Putamen (tissue), 1 donor: ENCODE measurements at regions not wholly inside any gene's neighbourhood (a gene's known extent, or its start where the extent isn't known, plus 50 kb on each side); places are given as distances from the start of the nearest gene placed in this dataset.
A peak's percentile ranks its signal among the peaks of the same experiment; 100 is the strongest.

ENCODE experiments used
- DNase-seq: peaks from one replicate; pipeline ENCODE4 v3.0.0-alpha.2; 2016; ENCODE audit warnings: low spot score

DNA sequence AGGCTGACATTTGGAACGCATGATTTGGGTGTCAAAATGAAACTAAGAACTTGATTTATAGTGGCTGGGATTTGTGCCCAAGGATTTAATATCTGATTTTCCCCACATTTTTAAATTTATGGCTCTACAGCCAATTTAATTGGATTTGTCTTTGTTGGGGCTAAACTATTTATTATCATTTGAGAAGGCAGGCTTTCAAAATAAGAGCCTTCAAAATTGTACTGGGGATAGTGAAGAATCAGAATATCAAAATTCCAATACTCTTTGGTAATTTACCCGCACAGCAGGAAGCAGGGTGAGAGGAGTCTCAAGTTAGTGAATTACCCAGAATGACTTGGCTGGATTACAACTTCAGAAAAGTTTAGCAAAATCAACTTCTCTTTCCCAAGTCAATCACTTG is 278.1 kb downstream of the LRATD1 start:
- DNase-seq, result no peak

DNA sequence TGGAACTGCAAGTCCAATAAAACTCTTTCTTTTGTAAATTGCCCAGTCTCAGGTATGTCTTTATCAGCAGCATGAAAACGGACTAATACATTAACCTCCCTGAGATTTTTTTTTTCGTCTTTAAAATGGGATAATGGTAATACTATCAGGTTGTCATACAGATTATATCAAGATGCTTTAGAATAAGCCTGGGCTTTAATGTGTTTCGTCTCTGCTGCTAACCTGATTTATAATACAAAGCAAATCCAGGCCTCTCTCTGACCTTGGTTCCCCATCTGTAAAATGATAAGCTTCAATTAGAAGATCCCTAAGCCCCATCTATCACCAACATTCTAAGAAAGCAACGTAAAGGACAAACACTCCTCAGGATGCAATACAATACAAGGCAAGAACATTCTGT is 283.5 kb downstream of the LRATD1 start:
- DNase-seq, result no peak

DNA sequence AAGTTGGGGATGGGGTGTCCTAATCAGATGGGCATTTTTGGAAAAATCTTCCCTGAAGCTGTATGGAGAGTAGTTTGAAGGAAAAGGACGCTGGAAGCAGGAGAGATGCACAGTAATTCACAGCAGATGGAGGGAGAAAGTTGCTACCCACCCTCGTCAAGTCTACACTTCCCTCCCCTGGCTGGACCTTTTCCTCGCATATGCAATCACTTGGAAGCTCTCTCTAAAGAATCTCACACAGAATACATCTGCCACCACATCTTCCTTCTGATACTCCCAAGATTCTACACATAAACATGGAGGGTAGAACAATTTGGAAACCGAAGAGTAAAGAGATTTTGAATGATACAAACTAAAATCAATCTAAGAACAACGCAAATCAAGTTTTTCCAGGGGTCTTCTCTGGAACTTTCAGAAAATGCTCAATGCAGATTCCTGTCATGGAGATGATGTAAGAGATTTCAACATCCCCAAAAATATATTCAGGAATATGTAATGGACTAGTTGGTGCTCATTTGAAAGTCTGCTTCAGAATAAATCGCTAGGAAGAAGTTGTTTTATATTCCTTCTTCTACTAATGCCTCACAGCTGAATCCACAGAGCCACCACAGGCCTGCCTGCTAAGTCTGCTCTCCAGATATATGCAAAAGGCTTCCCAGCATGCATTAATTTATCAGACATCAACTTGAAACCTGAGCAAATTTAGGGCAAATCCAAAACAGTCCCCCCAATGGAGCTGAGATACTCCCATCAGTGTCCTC is 291.5 kb downstream of the LRATD1 start:
- DNase-seq, result peak; percentile 9

DNA sequence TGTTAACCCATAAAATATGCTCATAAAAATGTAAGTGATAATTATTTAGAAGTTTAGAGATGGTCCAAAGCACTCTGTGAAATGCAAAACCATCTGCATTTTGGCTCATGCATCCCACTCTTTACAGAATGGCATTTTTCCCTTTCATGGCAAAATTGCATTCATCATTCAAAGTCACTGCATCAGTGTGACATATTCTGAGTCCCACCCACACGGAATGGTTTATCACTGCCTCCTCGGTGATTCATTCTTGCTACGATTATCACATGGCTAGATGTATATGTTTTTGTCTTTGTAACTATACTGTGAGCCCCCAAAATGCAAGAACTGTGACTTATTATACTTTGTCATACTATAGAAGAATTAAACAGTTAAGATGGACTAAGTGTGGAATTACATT is 293.0 kb downstream of the LRATD1 start:
- DNase-seq, result peak; percentile 45

GRCh38 chr2:14927021-14927564 is 294.6 kb downstream of the LRATD1 start:
- DNase-seq, result no peak

DNA sequence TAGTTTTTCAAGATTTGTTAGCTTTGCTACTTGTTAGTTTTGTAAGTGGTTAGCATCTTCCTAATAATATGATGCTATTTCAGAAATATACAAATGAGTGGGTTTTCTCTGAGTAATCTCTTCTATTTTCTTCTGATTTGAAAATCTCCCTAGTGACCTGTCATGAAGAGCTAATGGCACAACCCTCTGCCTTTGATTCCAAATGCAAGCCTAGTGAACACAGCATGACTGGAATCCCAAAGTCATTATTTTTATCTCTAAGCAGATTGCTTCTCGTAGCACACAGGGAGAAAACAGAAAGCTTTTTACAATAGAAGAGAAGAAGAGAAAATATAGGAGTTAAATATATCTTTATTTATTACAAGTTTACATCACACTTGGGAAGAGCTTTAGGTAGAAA is 295.5 kb downstream of the LRATD1 start:
- no peak for DNase-seq

DNA sequence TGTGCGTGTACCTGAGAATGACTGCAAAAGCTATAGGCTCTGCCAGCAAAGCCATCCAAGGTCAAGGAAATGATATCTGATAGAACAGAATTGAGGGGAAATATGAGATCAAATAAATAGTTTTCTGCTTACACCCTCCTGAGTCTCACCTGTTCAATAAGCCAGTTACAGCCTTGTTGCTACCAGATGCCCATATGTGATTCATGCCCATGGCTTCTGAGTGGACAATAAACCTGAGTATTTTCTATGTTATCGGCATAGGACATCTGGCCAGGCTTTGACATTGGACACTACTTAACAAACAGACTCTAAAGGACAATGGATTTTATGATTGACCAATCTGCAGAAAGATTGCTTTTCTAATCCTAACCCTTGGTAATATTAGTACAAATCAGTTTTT is 297.9 kb downstream of the LRATD1 start:
- DNase-seq, result no peak

- no peak for DNase-seq
Observed at GRCh38 chr2:14932285-14932684, 299.8 kb downstream of the LRATD1 start.

GRCh38 chr2:14933753-14934152 is 301.2 kb downstream of the LRATD1 start:
- DNase-seq, result no peak

GRCh38 chr2:14936426-14936825 is 303.9 kb downstream of the LRATD1 start:
- DNase-seq, result no peak

- DNase-seq, result no peak
Observed at GRCh38 chr2:14937336-14937735, 304.8 kb downstream of the LRATD1 start.

DNA sequence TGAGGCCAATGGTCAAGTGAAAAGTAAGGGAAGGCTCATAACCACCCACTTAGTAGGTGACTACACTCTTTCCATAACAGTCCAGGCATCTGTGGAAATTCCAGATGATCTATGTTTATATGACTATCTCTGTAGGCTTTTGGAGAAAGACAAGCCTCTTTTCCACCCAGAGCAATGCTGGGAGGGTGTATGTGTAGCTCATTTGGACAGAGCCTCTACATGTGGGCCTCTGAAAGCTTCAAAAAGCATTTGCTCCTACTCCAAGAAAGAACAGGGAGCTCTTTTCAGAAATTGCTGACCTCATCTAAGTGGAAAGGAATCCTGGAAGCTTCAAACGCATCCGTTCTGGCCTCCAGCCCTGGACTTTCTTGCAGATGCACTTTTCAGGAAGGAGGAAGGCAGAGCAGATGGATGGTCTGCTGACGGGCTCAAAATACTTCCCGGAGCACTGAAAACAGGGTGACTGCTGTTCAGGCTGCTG is 308.7 kb downstream of the LRATD1 start:
- DNase-seq, result peak; percentile 26

- DNase-seq, result no peak
Observed at GRCh38 chr2:14942987-14943386, 310.5 kb downstream of the LRATD1 start.

- no peak for DNase-seq
Observed at GRCh38 chr2:14944562-14945346, 312.2 kb downstream of the LRATD1 start.

DNA sequence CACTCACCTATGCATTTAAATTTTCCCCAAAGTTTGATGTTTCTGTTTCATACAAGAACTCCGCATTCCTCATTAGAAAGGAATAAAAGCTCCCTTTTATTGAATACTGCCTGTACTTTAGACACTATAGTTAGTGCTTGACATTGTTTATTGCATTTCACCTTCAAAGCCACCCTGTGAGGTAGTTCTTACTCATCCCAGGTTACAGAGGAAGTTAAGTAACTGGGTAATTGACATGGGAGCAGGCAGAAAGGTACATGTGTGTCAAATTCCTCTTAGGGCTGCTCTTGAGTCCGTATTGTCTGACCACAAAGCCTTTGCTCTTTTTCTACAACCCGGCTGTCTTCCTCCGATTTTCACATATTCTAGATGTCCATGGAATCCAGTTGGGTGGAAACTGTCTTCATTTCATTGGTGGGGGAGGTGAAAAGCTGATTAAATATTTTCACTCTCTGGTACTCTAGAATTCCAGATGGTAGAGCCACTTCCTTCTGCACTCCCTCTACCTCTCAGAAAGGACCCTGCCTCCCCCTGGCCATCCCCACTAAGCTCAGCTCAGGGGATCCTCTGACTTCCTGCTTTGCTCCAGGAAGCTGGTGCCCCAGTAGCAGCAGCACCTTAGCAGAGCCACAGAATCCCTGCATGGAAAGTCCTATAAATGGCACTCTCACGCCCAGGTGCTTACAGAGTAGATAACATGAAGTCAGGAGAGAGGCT is 319.2 kb downstream of the LRATD1 start:
- DNase-seq, result no peak

- DNase-seq, result no peak
Observed at GRCh38 chr2:14952400-14952963, 320.0 kb downstream of the LRATD1 start.

GRCh38 chr2:14960686-14961324 is 328.3 kb downstream of the LRATD1 start:
- DNase-seq, result no peak

DNA sequence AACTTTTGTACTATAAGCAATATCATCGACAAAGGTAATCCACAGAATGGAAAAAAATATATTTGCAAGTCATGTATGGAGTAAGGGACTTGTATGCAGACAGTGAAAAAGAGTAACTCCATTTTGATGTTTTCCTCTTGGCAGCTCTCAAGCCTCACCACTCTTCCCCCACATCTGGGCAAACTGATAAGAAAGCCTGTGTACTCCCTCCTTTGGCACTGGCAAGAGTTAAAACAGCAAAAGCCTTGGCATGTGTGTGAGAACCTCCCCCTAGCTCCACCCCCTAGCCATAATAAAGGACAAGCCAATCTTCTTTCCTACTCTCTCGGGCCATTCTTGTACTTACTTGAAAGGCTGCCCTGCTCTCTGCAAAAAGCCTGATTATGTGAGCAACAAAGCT is 335.2 kb downstream of the LRATD1 start:
- no peak for DNase-seq

DNA sequence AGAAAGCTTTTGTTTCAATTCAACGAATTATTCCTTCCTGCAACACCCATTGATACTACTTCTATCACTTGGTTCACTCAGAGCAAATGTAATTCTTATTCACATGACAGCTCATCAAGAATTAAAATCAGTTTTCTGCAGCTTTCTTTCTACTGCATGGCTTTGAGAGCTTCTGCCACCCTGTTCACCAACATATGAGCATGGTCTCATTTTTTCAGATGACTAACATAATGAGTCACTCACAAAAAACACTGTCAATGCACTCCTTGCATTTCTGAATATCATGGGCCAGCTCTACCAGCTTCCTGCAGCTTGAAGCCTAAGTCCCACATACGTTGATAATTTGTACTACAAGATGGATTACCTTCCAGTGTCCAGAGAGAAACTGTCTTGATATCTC is 342.9 kb downstream of the LRATD1 start:
- DNase-seq, result peak; percentile 6

DNA sequence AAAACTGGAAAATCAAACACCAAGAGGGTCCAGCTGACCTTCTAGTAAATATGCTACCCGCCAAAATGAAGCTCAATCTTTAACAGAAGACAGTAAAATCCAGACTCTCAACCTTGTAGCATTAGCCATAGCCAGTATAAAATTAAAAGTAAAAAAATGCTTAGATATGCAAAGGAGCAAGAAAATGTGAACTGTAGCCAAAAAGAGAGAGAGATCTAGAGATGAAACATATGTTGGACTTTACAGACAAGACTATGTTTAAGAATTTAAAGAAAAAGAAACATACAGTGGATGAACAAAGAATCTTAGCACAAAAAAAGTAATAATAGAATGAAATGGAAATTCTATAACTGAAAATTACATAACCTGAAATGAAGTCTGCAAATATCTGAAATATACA is 344.5 kb downstream of the LRATD1 start:
- DNase-seq, result no peak

- DNase-seq, result peak; percentile 10
Observed at GRCh38 chr2:14978845-14979244, 346.3 kb downstream of the LRATD1 start.

GRCh38 chr2:14982790-14983189 is 350.3 kb downstream of the LRATD1 start:
- no peak for DNase-seq
